CD14-positive monocyte (primary cell): ENCODE measurements at regions not wholly inside any gene's neighbourhood (a gene's known extent, or its start where the extent isn't known, plus 50 kb on each side); places are given as distances from the start of the nearest gene placed in this dataset.

Experiments
- DNase-seq, 3 donors: peaks; one replicate each; pipeline ENCODE4 v3.0.0-alpha.2; 2011 to 2022
- H2AFZ ChIP-seq: 2 replicates; pipeline ENCODE4 v1.6.0; 2012; ENCODE audit warnings: mild to moderate bottlenecking, low read depth, low read length, inconsistent platforms; ENCODE audit not compliant: insufficient read depth, poor library complexity, severe bottlenecking
- H3K27ac ChIP-seq, 2 donors: 1 replicate in 1 of 2; 2 replicates in 1 of 2; pipeline ENCODE4 v1.5.1; 2012 to 2013; ENCODE audit warnings: low read length in 2 of 2, control low read depth in 1 of 2, inconsistent platforms in 1 of 2, low read depth in 1 of 2, mild to moderate bottlenecking in 1 of 2
- H3K27me3 ChIP-seq, 2 donors: one replicate each; pipeline versions ENCODE4 v1.6.0 to v1.6.1; 2011 to 2013; ENCODE audit warnings: low read length in 2 of 2; ENCODE audit not compliant: control insufficient read depth in 2 of 2, insufficient read depth in 2 of 2
- H3K36me3 ChIP-seq, 2 donors: replicated peaks in 1 of 2; 1 replicate in 1 of 2; 2 replicates in 1 of 2; pipeline versions ENCODE4 v1.5.1 to v1.6.1; 2012 to 2013; ENCODE audit warnings: low read length in 2 of 2, control low read depth in 1 of 2, inconsistent platforms in 1 of 2, mild to moderate bottlenecking in 1 of 2; ENCODE audit not compliant: insufficient read depth in 2 of 2, control insufficient read depth in 1 of 2
- H3K4me1 ChIP-seq, 2 donors: 1 replicate in 1 of 2; 2 replicates in 1 of 2; pipeline versions ENCODE4 v1.5.1 to v1.6.1; 2012 to 2013; ENCODE audit warnings: low read length in 2 of 2, control low read depth in 1 of 2, inconsistent platforms in 1 of 2, mild to moderate bottlenecking in 1 of 2, moderate library complexity in 1 of 2; ENCODE audit not compliant: insufficient read depth in 2 of 2, control insufficient read depth in 1 of 2
- H3K4me2 ChIP-seq: replicated peaks from 2 replicates; pipeline ENCODE3; 2012; ENCODE audit warnings: low read length, moderate library complexity, mild to moderate bottlenecking; ENCODE audit not compliant: poor library complexity, severe bottlenecking; ENCODE audit errors: extremely low read depth
- H3K4me3 ChIP-seq, 3 experiments: fragments of 200-600 bp in 1 of 3; sonication (generic) in 1 of 3; replicated peaks in 1 of 3; 1 replicate in 2 of 3; 2 replicates in 1 of 3; pipeline ENCODE4 v1.5.1; 2011 to 2013; ENCODE audit warnings: low read length in 3 of 3, mild to moderate bottlenecking in 3 of 3, control low read depth in 2 of 3, low read depth in 2 of 3, inconsistent platforms in 1 of 3, moderate library complexity in 1 of 3
- H3K79me2 ChIP-seq: 2 replicates; pipeline ENCODE4 v1.6.0; 2012; ENCODE audit warnings: mild to moderate bottlenecking, control low read depth, inconsistent platforms, low read length, moderate library complexity; ENCODE audit not compliant: insufficient read depth
- H3K9ac ChIP-seq: 2 replicates; pipeline ENCODE4 v1.6.0; 2017; ENCODE audit warnings: low read length, mild to moderate bottlenecking; ENCODE audit not compliant: insufficient read depth, poor library complexity, severe bottlenecking
- H3K9me3 ChIP-seq, 2 donors: replicated peaks in 1 of 2; 1 replicate in 1 of 2; 2 replicates in 1 of 2; pipeline versions ENCODE4 v1.5.1 to v1.6.1; 2012 to 2013; ENCODE audit warnings: low read length in 2 of 2, control low read depth in 1 of 2; ENCODE audit not compliant: control insufficient read depth in 1 of 2, insufficient read depth in 1 of 2
- H4K20me1 ChIP-seq: 2 replicates; pipeline ENCODE4 v1.6.0; 2012; ENCODE audit warnings: mild to moderate bottlenecking, low read length, control low read depth, moderate library complexity; ENCODE audit not compliant: insufficient read depth
- H3K27ac Mint-ChIP-seq, 7 donors: one replicate each; pipeline ENCODE4 v1.8.0; 2020; ENCODE audit warnings: mild to moderate bottlenecking in 7 of 7, mixed read lengths in 7 of 7, moderate library complexity in 6 of 7, inconsistent platforms in 2 of 7
- H3K27me3 Mint-ChIP-seq, 3 donors: one replicate each; pipeline ENCODE4 v1.8.0; 2021 to 2022; ENCODE audit warnings: low read depth in 3 of 3, mild to moderate bottlenecking in 3 of 3, mixed read lengths in 3 of 3, moderate library complexity in 3 of 3, inconsistent platforms in 1 of 3
- H3K36me3 Mint-ChIP-seq, 2 donors: one replicate each; pipeline ENCODE4 v1.8.0; 2020; ENCODE audit warnings: mixed read lengths in 2 of 2, inconsistent platforms in 1 of 2, mild to moderate bottlenecking in 1 of 2
- H3K4me1 Mint-ChIP-seq: one replicate; pipeline ENCODE4 v1.8.0; 2020; ENCODE audit warnings: mild to moderate bottlenecking, mixed read lengths
- H3K4me3 Mint-ChIP-seq, 2 donors: one replicate each; pipeline ENCODE4 v1.8.0; 2020; ENCODE audit warnings: mild to moderate bottlenecking in 2 of 2, mixed read lengths in 2 of 2, moderate library complexity in 1 of 2
- H3K9me3 Mint-ChIP-seq, 7 donors: one replicate each; pipeline ENCODE4 v1.8.0; 2020 to 2022; ENCODE audit warnings: mixed read lengths in 7 of 7, mild to moderate bottlenecking in 6 of 7, moderate library complexity in 6 of 7, inconsistent platforms in 2 of 7
- CTCF ChIP-seq: fragments of 200-600 bp; IDR thresholded peaks from one replicate; pipeline ENCODE4 v1.8.0; 2022; ENCODE audit warnings: antibody characterized with exemption, mild to moderate bottlenecking
- WGBS: methylation state at CpG from one replicate; pipeline ENCODE4 v1.1.5; 2013; ENCODE audit warnings: missing lambda C conversion rate; ENCODE audit not compliant: insufficient coverage; 5-methylcytosine and 5-hydroxymethylcytosine counted together
- intact Hi-C, 2 donors: fragments of 100-400 bp; cut with micrococcal nuclease; formaldehyde crosslinking; loops; one replicate each; pipeline versions ENCODE4 v1.15.0 to v1.15.1; 2023

GRCh38 chr16:79509211-79509631 lies 91.3 kb downstream of the MAF start:
- Mint-ChIP-seq H3K4me3 (no peak overlapping the region), H3K4me1 (peaks cover 21% of the 10 kb centered on the region), H3K9me3 (peaks cover 0 to 1% (median 0%) of the 10 kb centered on the region in 7 donors), H3K27ac (peak overlapping the region in 4 of 7 donors; percentile 9 to 77 (median 36)), H3K36me3 (no peaks in the 10 kb centered on the region), H3K27me3 (peaks cover 7 to 9% (median 7%) of the 10 kb centered on the region in 3 donors)
- peak overlapping the region; percentile 47 for H2AFZ ChIP-seq
- H3K4me1 ChIP-seq: peaks cover 19 to 21% of the 10 kb centered on the region in 2 donors
- H3K9me3 ChIP-seq: no peaks in the 10 kb centered on the region
- peak; percentile 30 to 47 (median 44) for DNase-seq
- H3K4me2 ChIP-seq: peak overlapping the region; percentile 14
- intact Hi-C loops: no loop called here
- H3K27ac ChIP-seq: peak overlapping the region in 1 of 2 donors; percentile 3
- H3K9ac ChIP-seq: no peak overlapping the region
- 29% methylated on average over 8 of the region's 9 CpGs for WGBS
- no peaks in the 10 kb centered on the region for H3K27me3 ChIP-seq
- H3K36me3 ChIP-seq: no peaks in the 10 kb centered on the region
- H4K20me1 ChIP-seq: no peaks in the 10 kb centered on the region
- H3K4me3 ChIP-seq: no peak overlapping the region
- no peaks in the 10 kb centered on the region for H3K79me2 ChIP-seq
- no peak for TF ChIP-seq CTCF

GRCh38 chr16:79508294-79508693 lies 92.2 kb downstream of the MAF start:
- H3K27me3 ChIP-seq: no peaks in the 10 kb centered on the region
- H4K20me1 ChIP-seq: no peaks in the 10 kb centered on the region
- Mint-ChIP-seq H3K27me3 (peaks cover 4 to 9% (median 7%) of the 10 kb centered on the region in 3 donors), H3K36me3 (no peaks in the 10 kb centered on the region), H3K4me3 (no peak overlapping the region), H3K27ac (peak overlapping the region in 2 of 7 donors; percentile 24 to 58), H3K9me3 (peaks cover 0 to 1% (median 0%) of the 10 kb centered on the region in 7 donors), H3K4me1 (peaks cover 21% of the 10 kb centered on the region)
- H3K4me3 ChIP-seq: no peak overlapping the region
- H3K9me3 ChIP-seq: no peaks in the 10 kb centered on the region
- no peaks in the 10 kb centered on the region for H3K79me2 ChIP-seq
- peak in 1 of 3 donors; percentile 3 for DNase-seq
- WGBS: 29% methylated on average over 2 of the region's 5 CpGs
- intact Hi-C loops: no loop called here
- H3K4me2 ChIP-seq: no peak overlapping the region
- TF ChIP-seq CTCF: no peak
- no peak overlapping the region for H3K9ac ChIP-seq
- peaks cover 19 to 21% of the 10 kb centered on the region in 2 donors for H3K4me1 ChIP-seq
- H2AFZ ChIP-seq: peak overlapping the region; percentile 3
- H3K27ac ChIP-seq: no peak overlapping the region
- no peaks in the 10 kb centered on the region for H3K36me3 ChIP-seq
